HG02623 (cell line): ENCODE measurements at regions not wholly inside any gene's neighbourhood (a gene's known extent, or its start where the extent isn't known, plus 50 kb on each side); places are given as distances from the start of the nearest gene placed in this dataset.
"Not testable (repeated sequence)": the region's sequence is repeated elsewhere in the genome, so short reads cannot be mapped to it uniquely, and the experiment has no call there.

Source experiments
- ATAC-seq: cut with Tn5 transposase; IDR thresholded peaks from one replicate; pipeline ENCODE4 v1.9.1; 2021; ENCODE audit warnings: moderate library complexity; ENCODE audit not compliant: unreplicated experiment

- no peak for ATAC-seq
Measured at GRCh38 chr2:39930175-39930917, 151.3 kb upstream of the THUMPD2 start.

GRCh38 chr2:39929531-39929930 lies 150.5 kb upstream of the THUMPD2 start:
- no peak for ATAC-seq

- ATAC-seq: no peak
Measured at GRCh38 chr2:39925312-39925711, 146.3 kb upstream of the THUMPD2 start.

- ATAC-seq: no peak
Measured at GRCh38 chr2:39923455-39923854, 144.4 kb upstream of the THUMPD2 start.

GRCh38 chr2:39922679-39923405 lies 143.8 kb upstream of the THUMPD2 start:
- no peak for ATAC-seq

GRCh38 chr2:39920307-39920801 lies 141.3 kb upstream of the THUMPD2 start:
- no peak for ATAC-seq

- no peak for ATAC-seq
Measured at GRCh38 chr2:39919511-39920306, 140.7 kb upstream of the THUMPD2 start.

- no peak for ATAC-seq
Measured at GRCh38 chr2:39918886-39919285, 139.8 kb upstream of the THUMPD2 start.

GRCh38 chr2:39917371-39917770 lies 138.3 kb upstream of the THUMPD2 start:
- ATAC-seq: not testable (repeated sequence)

- no peak for ATAC-seq
Measured at GRCh38 chr2:39914949-39915348, 135.9 kb upstream of the THUMPD2 start.

GRCh38 chr2:39913648-39914461 lies 134.8 kb upstream of the THUMPD2 start:
- ATAC-seq: peak; percentile 82

- no peak for ATAC-seq
Measured at GRCh38 chr2:39902103-39902502, 123.0 kb upstream of the THUMPD2 start.

- no peak for ATAC-seq
Measured at GRCh38 chr2:39898934-39899333, 119.9 kb upstream of the THUMPD2 start.

- no peak for ATAC-seq
Measured at GRCh38 chr2:39897273-39897672, 118.2 kb upstream of the THUMPD2 start.

- ATAC-seq: no peak
Measured at GRCh38 chr2:39894082-39894481, 115.0 kb upstream of the THUMPD2 start.

- ATAC-seq: no peak
Measured at GRCh38 chr2:39893616-39894015, 114.6 kb upstream of the THUMPD2 start.

- ATAC-seq: no peak
Measured at GRCh38 chr2:39881948-39882347, 102.9 kb upstream of the THUMPD2 start.

GRCh38 chr2:39881494-39881893 lies 102.4 kb upstream of the THUMPD2 start:
- no peak for ATAC-seq

- ATAC-seq: not testable (repeated sequence)
Measured at GRCh38 chr2:39879001-39879400, 99.9 kb upstream of the THUMPD2 start.

GRCh38 chr2:39875914-39876267 lies 96.8 kb upstream of the THUMPD2 start:
- no peak for ATAC-seq
